K562 (cell line): ENCODE measurements at regions not wholly inside any gene's neighbourhood (a gene's known extent, or its start where the extent isn't known, plus 50 kb on each side); places are given as distances from the start of the nearest gene placed in this dataset.

ENCODE experiments used
- CEBPB ChIP-seq: fragments of 450-650 bp; IDR thresholded peaks from 2 replicates; pipeline ENCODE4 v1.6.1; 2016; ENCODE audit warnings: missing genetic modification characterization, missing compliant biosample characterization
- EZH2 ChIP-seq: IDR thresholded peaks from 2 replicates; pipeline ENCODE4 v1.6.1; 2012; ENCODE audit warnings: low read depth, mild to moderate bottlenecking, inconsistent platforms, low read length, borderline replicate concordance
- JUNB ChIP-seq: fragments of 450-650 bp; formaldehyde crosslinking; conservative IDR thresholded peaks from 2 replicates; pipeline ENCODE4 v1.4.0; 2020; ENCODE audit warnings: mild to moderate bottlenecking
- NR3C1 ChIP-seq: sonication (generic); formaldehyde crosslinking; IDR thresholded peaks from 2 replicates; pipeline ENCODE4 v1.8.1; 2022; ENCODE audit warnings: missing genetic modification reagents
- NRF1 ChIP-seq, 2 experiments: fragments of 450-650 bp; IDR thresholded peaks in 1 of 2; conservative IDR thresholded peaks in 1 of 2; 2 replicates each; pipeline ENCODE4 v1.6.1; 2014; ENCODE audit warnings: mild to moderate bottlenecking in 2 of 2
- POLR2A ChIP-seq: fragments of 450-650 bp; conservative IDR thresholded peaks from 2 replicates; pipeline ENCODE4 v1.6.1; 2016
- TAF1 ChIP-seq: IDR thresholded peaks from 2 replicates; pipeline ENCODE4 v1.6.1; 2011; ENCODE audit warnings: mild to moderate bottlenecking, low read length, moderate library complexity; ENCODE audit not compliant: insufficient read depth, control insufficient read depth, severe bottlenecking; ENCODE audit errors: extremely low read depth
- TF ChIP-seq, protein P1 (sequence below), 3 experiments: IDR thresholded peaks in 2 of 3; conservative IDR thresholded peaks in 1 of 3; 2 replicates each; pipeline ENCODE4 v1.5.1; 2011 to 2012; ENCODE audit warnings: low read length in 3 of 3, mild to moderate bottlenecking in 3 of 3, control low read depth in 2 of 3, improper control_type of control experiment in 1 of 3, inconsistent platforms in 1 of 3, low read depth in 1 of 3, mixed read lengths in 1 of 3, moderate library complexity in 1 of 3; ENCODE audit not compliant: insufficient read depth in 2 of 3
- TF ChIP-seq, protein P2 (sequence below): sonication (generic); formaldehyde crosslinking; IDR thresholded peaks from 2 replicates; pipeline ENCODE4 v1.8.1; 2023; ENCODE audit warnings: mild to moderate bottlenecking, missing genetic modification reagents

- TF ChIP-seq, protein P1, sequence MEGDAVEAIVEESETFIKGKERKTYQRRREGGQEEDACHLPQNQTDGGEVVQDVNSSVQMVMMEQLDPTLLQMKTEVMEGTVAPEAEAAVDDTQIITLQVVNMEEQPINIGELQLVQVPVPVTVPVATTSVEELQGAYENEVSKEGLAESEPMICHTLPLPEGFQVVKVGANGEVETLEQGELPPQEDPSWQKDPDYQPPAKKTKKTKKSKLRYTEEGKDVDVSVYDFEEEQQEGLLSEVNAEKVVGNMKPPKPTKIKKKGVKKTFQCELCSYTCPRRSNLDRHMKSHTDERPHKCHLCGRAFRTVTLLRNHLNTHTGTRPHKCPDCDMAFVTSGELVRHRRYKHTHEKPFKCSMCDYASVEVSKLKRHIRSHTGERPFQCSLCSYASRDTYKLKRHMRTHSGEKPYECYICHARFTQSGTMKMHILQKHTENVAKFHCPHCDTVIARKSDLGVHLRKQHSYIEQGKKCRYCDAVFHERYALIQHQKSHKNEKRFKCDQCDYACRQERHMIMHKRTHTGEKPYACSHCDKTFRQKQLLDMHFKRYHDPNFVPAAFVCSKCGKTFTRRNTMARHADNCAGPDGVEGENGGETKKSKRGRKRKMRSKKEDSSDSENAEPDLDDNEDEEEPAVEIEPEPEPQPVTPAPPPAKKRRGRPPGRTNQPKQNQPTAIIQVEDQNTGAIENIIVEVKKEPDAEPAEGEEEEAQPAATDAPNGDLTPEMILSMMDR (IDR thresholded peaks at IDR 0.05 in 2 of 3, conservative IDR thresholded peaks at IDR 0.05 in 1 of 3; ENCODE audit: insufficient read depth in 2 of 3, low read depth in 1 of 3, low read length in 3 of 3) = no peak
- TF ChIP-seq, protein P2, sequence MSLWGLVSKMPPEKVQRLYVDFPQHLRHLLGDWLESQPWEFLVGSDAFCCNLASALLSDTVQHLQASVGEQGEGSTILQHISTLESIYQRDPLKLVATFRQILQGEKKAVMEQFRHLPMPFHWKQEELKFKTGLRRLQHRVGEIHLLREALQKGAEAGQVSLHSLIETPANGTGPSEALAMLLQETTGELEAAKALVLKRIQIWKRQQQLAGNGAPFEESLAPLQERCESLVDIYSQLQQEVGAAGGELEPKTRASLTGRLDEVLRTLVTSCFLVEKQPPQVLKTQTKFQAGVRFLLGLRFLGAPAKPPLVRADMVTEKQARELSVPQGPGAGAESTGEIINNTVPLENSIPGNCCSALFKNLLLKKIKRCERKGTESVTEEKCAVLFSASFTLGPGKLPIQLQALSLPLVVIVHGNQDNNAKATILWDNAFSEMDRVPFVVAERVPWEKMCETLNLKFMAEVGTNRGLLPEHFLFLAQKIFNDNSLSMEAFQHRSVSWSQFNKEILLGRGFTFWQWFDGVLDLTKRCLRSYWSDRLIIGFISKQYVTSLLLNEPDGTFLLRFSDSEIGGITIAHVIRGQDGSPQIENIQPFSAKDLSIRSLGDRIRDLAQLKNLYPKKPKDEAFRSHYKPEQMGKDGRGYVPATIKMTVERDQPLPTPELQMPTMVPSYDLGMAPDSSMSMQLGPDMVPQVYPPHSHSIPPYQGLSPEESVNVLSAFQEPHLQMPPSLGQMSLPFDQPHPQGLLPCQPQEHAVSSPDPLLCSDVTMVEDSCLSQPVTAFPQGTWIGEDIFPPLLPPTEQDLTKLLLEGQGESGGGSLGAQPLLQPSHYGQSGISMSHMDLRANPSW (CRISPR knock-in tag) = no peak
- TF ChIP-seq CEBPB (tag) (no peak), POLR2A (no peak), NRF1 (conservative IDR thresholded peaks at IDR 0.05 in 1 of 2, IDR thresholded peaks at IDR 0.05 in 1 of 2) (no peak), EZH2 (no peak), TAF1 (no peak), NR3C1 (CRISPR knock-in tag) (no peak), JUNB (CRISPR knock-in tag) (no peak)
Observed at GRCh38 chr9:89706731-89707191, 101.9 kb downstream of the GADD45G start.
